AG04449 (cell line): ENCODE measurements at regions not wholly inside any gene's neighbourhood (a gene's known extent, or its start where the extent isn't known, plus 50 kb on each side); places are given as distances from the start of the nearest gene placed in this dataset.

Experiments
- CTCF ChIA-PET: fragments of 350-600 bp; formaldehyde crosslinking; extraction: SDS; loops from one replicate; lab custom pipeline; 2021; ENCODE audit warnings: antibody characterized with exemption; lab: Yijun Ruan, JAX
- POLR2A ChIA-PET: fragments of 400-600, 350-600 bp; formaldehyde crosslinking; extraction: SDS; loops from one replicate; lab custom pipeline; 2020; ENCODE audit warnings: antibody characterized with exemption, inconsistent platforms; lab: Yijun Ruan, JAX
- DNase-seq: peaks from one replicate; pipeline ENCODE4 v3.0.0-alpha.2; 2010; ENCODE audit warnings: low read depth, low spot score
- H3K4me3 ChIP-seq: 2 replicates; pipeline ENCODE4 v1.5.1; 2011; ENCODE audit warnings: low read depth, mild to moderate bottlenecking, control low read depth, low read length
- TF ChIP-seq, protein P1 (sequence below): IDR thresholded peaks from one replicate; pipeline ENCODE4 v1.5.1; 2011; ENCODE audit warnings: mild to moderate bottlenecking, moderate library complexity, low read length, control low read depth, inconsistent platforms; ENCODE audit not compliant: insufficient read depth; ENCODE audit errors: missing control alignments

DNA sequence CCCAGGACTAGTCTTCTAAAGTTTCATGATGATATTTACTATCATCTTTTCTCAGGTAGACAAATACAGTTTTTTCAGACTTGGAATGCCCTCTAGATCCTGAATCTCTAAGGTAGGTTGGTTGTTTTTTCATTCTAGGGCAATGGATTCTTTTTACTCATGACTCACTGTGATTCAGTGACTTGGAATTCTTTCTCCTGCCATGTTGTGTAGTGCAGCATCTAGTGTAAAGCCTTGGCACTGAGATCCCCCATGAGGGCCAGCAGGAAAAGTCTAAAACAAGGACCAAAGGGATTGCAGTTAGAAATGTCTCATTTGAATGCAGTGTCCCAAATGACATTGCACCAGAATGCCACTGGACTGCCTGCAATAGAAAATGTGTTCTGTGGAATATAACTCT lies 430.4 kb downstream of the NEBL start:
- H3K4me3 ChIP-seq = no peak overlapping the region
- TF ChIP-seq, protein P1, sequence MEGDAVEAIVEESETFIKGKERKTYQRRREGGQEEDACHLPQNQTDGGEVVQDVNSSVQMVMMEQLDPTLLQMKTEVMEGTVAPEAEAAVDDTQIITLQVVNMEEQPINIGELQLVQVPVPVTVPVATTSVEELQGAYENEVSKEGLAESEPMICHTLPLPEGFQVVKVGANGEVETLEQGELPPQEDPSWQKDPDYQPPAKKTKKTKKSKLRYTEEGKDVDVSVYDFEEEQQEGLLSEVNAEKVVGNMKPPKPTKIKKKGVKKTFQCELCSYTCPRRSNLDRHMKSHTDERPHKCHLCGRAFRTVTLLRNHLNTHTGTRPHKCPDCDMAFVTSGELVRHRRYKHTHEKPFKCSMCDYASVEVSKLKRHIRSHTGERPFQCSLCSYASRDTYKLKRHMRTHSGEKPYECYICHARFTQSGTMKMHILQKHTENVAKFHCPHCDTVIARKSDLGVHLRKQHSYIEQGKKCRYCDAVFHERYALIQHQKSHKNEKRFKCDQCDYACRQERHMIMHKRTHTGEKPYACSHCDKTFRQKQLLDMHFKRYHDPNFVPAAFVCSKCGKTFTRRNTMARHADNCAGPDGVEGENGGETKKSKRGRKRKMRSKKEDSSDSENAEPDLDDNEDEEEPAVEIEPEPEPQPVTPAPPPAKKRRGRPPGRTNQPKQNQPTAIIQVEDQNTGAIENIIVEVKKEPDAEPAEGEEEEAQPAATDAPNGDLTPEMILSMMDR = no peak
- DNase-seq = no peak
- POLR2A ChIA-PET = no interaction called here
- CTCF ChIA-PET = no interaction called here

DNA sequence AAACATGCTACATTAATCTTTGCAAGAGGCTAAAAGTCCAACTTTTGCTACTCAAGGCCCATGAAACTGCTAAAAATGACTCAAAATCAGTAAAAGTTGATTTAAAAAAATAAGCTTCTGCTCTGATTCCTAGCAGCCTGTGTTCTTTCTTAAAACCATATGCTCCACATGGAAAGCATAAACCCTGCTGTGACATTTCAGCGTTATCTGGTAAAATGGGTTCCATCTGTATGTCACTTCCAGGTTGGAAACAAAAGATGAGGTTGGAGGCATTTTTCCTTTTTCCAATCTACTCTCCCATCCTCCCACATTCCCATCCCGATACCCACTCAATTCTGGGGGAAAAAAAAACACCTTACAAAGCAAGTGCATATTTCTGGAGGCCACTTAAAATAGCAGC lies 439.5 kb downstream of the NEBL start:
- CTCF ChIA-PET = no interaction called here
- no peak for DNase-seq
- POLR2A ChIA-PET = no interaction called here
- H3K4me3 ChIP-seq = no peak overlapping the region
- TF ChIP-seq, protein P1 = no peak

DNA sequence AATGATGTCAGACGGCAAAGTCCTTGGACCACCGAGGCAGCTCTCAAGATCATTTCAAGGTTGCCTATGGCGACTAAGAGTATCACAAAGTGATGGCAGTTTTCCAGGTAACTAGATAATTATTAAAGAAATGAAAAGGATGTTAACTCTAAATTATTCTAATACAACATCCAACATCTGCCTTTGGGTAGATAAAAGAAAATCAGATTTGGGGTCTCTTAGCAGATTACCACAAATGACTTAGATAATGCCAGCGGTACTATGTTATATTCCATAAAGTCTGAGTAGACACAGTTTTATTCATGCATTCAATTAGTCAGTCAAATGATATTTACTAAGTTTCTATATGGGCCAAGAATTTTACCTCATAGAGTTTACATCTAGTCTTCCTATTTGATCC lies 441.3 kb downstream of the NEBL start:
- no peak for DNase-seq
- no peak overlapping the region for H3K4me3 ChIP-seq
- ChIA-PET CTCF (no interaction called here), POLR2A (no interaction called here)
- TF ChIP-seq, protein P1 = no peak

DNA sequence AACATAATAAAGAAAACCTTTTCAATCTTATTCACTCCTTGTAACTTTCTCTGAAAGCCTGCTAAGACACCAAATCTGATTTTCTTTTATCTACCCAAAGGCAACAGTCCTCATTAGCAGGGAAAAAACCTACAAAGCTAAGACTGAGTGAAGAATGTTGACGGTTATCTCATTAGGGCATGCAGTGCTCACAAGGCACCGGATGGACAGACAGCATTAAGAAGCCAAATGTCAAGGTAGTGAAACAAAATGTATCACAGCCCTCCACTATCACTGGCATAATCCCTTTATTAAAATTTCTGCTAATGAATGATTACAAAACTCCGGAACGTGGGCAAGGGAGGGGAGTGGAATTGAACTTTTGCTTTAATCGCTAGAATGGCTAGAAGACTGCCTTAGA lies 442.8 kb downstream of the NEBL start:
- ChIA-PET POLR2A (no interaction called here), CTCF (no interaction called here)
- TF ChIP-seq, protein P1 = no peak
- no peak for DNase-seq
- H3K4me3 ChIP-seq = no peak overlapping the region

DNA sequence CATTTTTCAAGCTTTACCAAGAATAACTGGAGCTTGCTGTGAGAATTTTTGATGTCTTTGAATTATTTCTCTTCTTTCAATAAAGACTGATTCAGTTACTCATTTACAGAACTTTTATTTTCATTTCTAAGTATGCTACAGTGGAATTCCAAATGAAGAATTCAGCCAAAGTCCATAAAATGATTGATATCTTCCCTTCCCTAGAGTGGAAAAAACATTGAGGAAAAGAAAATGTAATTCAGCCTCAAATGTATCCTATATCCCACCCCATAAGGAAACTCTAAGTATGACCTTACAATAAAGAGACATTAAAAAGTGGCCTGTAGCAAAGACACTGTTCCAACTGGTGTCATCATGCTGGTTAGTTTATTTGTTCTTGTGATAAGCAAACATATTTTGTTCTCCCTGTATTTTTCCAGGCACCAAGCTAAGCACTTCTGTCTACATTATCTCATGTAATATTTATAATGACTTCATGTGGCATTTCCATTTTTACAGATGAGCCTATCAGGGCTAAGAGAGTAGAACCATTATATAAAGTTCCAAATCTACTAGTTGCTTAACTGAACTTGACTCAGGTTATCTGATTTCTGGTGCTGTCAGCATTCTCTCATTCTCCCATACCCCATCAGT lies 450.4 kb downstream of the NEBL start:
- no peak for DNase-seq
- TF ChIP-seq, protein P1 = no peak
- no peak overlapping the region for H3K4me3 ChIP-seq
- ChIA-PET POLR2A (no interaction called here), CTCF (no interaction called here)

DNA sequence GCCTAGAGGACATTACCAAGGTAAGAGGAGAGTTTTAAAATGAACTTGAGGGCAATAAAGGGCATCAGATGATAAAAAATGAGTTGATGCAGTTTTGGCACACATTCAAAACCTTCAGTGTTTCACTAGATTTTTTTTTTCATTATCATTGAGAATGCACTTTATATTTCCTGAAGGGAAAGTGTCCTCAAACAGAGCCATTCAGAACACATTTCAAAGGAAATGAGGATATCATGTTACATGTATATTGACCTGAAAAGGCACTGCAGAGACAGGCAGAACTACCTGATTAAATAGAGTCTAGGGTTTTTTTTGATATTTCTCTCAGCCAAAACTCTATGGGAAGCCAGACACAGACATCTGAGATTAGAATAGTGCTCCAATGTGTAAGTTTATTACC lies 454.0 kb downstream of the NEBL start:
- DNase-seq = no peak
- ChIA-PET CTCF (no interaction called here), POLR2A (no interaction called here)
- TF ChIP-seq, protein P1 = no peak
- no peak overlapping the region for H3K4me3 ChIP-seq
